ENCODE measurements at regions not wholly inside any gene's neighbourhood (a gene's known extent, or its start where the extent isn't known, plus 50 kb on each side); places are given as distances from the start of the nearest gene placed in this dataset.

GRCh38 chr1:157419845-157420542, 132.3 kb downstream of the FCRL5 start:
- no peak for TF ChIP-seq EZH2phosphoT487 (IDR thresholded peaks at IDR 0.05; ENCODE audit: insufficient read depth, low read depth)
- TF ChIP-seq EZH2 (IDR thresholded peaks at IDR 0.05; ENCODE audit: insufficient read depth, poor library complexity, severe bottlenecking): no peak
